ENCODE measurements at regions not wholly inside any gene's neighbourhood (a gene's known extent, or its start where the extent isn't known, plus 50 kb on each side); places are given as distances from the start of the nearest gene placed in this dataset.
"Not testable (repeated sequence)": the region's sequence is repeated elsewhere in the genome, so short reads cannot be mapped to it uniquely, and the experiment has no call there.

DNA sequence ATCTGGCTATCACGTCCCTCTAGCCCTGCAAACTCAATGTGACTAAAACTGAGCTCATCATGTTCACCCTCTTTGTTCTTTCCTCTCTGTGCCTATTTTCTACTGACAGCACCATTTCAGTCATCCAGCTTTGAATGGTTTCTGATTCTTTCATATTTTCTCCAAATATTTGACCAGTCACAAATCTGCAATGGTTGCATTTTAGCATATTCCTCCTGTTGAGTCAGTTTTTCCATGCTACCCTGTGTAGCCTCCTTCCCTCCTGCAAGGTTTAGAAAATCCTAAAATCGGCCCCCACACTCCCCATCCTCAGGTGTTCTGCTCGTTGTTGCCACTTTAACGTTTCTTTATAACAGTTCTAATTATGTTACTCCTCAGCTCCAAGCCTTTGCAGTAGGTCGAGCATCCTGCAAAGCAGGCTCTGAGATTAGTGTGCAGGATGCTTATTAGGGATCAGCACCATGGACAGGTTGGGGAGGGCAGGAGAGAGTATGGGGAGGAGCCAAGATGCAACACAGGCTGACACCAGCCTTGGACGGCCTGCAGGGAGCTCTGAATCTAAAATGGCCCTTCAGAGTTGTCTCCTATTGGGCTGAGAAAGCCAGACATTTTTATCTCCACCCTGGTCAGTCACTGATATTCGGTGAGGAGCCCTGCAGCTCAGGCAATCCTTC lies 531.0 kb upstream of the COBL start:
- no peak for DNase-seq (ENCODE audit: extremely low spot score)
- H3K4me1 ChIP-seq (ENCODE audit: insufficient read depth), result no peaks in the 10 kb centered on the region
- H3K4me3 ChIP-seq (ENCODE audit: low read depth, low read length), result no peak overlapping the region
- no peak overlapping the region for H3K27ac ChIP-seq (ENCODE audit: low read depth)
- WGBS, result 45% methylated on average over 7 of the region's 7 CpGs
- no peaks in the 10 kb centered on the region for H3K36me3 ChIP-seq (ENCODE audit: insufficient read depth)

DNA sequence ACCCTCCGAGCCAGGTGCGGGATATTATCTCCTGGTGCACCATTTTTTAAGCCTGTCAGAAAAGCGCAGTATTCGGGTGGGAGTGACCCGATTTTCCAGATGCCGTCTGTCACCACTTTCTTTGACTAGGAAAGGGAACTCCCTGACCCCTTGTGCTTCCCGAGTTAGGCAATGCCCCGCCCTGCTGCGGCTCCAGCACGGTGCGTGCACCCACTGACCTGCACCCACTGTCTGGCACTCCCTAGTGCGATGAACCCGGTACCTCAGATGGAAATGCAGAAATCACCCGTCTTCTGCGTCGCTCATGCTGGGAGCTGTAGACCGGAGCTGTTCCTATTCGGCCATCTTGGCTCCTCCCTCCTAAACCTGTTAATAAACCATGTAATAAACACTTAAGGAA lies 522.5 kb upstream of the COBL start:
- not testable (repeated sequence) for H3K36me3 ChIP-seq (ENCODE audit: insufficient read depth); H3K4me3 ChIP-seq (ENCODE audit: low read depth, low read length); DNase-seq (ENCODE audit: extremely low spot score); H3K27ac ChIP-seq (ENCODE audit: low read depth); H3K4me1 ChIP-seq (ENCODE audit: insufficient read depth)
- 94% methylated on average over 18 of the region's 18 CpGs for WGBS

DNA sequence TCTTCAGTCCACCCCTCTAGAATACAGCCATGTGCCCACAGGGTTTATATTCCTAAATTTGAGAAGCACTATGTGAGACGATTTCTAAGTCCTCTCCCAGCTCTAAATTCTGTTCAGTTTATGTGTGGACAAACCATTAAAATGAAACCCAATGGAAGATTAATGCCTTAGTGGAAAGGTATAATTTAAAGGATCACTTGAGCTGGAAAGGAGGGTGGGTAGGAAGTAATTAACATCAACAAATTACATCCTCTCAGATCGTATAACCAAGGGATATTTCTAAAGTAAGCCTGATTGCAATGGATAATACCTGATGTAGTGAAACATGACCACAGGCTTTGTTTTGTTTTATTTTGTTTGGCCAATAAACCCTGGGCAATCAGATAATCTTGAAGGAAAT lies 511.0 kb upstream of the COBL start:
- DNase-seq (ENCODE audit: extremely low spot score), result no peak
- no peak overlapping the region for H3K27ac ChIP-seq (ENCODE audit: low read depth)
- H3K4me1 ChIP-seq (ENCODE audit: insufficient read depth), result no peaks in the 10 kb centered on the region
- H3K36me3 ChIP-seq (ENCODE audit: insufficient read depth), result no peaks in the 10 kb centered on the region
- no peak overlapping the region for H3K4me3 ChIP-seq (ENCODE audit: low read depth, low read length)
- 45% methylated on average over 2 of the region's 2 CpGs for WGBS

DNA sequence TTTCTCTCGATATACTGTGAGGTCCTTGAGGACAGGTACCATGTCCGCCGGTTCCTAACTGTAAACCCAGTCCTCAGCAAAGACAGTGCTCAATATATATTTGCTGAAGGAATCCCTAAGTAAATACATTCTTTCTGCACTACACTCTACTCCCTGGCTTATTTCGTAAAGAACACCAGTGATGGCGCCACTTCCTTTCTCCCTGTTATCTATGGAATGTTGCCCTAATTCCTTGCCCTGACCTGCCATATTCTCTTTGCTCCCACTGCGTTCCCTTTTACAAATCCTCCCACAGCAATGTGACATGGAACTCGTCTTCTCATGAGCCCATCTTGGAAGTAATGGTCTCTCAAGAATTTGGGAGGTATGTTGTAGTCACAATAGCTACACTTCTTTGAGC lies 507.4 kb upstream of the COBL start:
- no peaks in the 10 kb centered on the region for H3K4me1 ChIP-seq (ENCODE audit: insufficient read depth)
- H3K4me3 ChIP-seq (ENCODE audit: low read depth, low read length), result no peak overlapping the region
- 86% methylated on average over 7 of the region's 7 CpGs for WGBS
- no peak overlapping the region for H3K27ac ChIP-seq (ENCODE audit: low read depth)
- DNase-seq (ENCODE audit: extremely low spot score), result no peak
- H3K36me3 ChIP-seq (ENCODE audit: insufficient read depth), result no peaks in the 10 kb centered on the region

DNA sequence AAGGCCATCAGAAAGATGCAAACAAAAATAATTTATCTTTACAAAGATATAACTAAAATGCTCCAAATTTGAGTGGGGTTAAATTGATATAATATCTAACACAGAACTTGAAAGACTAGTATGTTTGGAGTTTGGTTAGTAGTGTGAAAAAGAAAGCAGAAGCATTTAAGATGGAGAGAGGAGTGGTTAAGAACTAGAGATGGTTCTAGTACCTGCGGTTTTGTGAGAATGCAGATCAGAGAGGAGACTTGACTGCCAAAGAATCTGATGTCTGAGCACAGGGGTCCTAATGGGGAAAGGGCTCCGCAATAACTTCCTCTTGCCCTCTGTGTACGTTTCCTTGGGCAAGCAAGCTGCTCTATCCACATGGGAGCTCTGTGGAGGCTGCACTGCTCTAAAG lies 506.8 kb upstream of the COBL start:
- Histone ChIP-seq H3K27ac (ENCODE audit: low read depth) (no peak overlapping the region), H3K4me1 (ENCODE audit: insufficient read depth) (no peaks in the 10 kb centered on the region), H3K36me3 (ENCODE audit: insufficient read depth) (no peaks in the 10 kb centered on the region), H3K4me3 (ENCODE audit: low read depth, low read length) (no peak overlapping the region)
- WGBS, result 84% methylated on average over 3 of the region's 3 CpGs
- DNase-seq (ENCODE audit: extremely low spot score), result no peak

DNA sequence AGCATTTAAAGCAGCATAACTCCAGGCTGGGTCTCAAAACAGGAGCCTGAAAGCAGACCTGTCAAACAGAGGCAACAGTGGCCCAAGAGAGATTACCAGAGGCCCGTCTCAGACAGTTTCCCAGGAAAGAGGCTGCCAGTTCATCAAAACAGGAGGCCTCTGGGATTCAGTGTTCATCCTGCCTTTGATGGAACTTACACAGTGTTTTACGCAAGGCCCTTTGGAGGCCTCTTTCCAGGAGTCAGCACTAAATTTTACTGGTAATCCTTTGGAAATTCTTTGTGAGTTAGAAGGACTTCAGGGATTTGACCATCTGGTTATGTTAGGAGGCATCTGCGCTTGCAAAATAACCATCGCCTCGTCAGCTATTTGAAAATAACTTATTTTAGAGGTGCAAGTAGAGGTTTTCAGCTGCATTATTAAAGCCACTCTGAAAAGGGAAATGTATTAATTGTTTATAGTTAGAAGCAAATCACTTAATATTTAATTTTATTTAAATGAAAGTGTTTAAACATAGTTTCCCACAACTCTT lies 501.2 kb upstream of the COBL start:
- no peak overlapping the region for H3K27ac ChIP-seq (ENCODE audit: low read depth)
- no peak overlapping the region for H3K4me3 ChIP-seq (ENCODE audit: low read depth, low read length)
- 51% methylated on average over 5 of the region's 5 CpGs for WGBS
- H3K4me1 ChIP-seq (ENCODE audit: insufficient read depth), result no peaks in the 10 kb centered on the region
- no peak for DNase-seq (ENCODE audit: extremely low spot score)
- H3K36me3 ChIP-seq (ENCODE audit: insufficient read depth), result no peaks in the 10 kb centered on the region

DNA sequence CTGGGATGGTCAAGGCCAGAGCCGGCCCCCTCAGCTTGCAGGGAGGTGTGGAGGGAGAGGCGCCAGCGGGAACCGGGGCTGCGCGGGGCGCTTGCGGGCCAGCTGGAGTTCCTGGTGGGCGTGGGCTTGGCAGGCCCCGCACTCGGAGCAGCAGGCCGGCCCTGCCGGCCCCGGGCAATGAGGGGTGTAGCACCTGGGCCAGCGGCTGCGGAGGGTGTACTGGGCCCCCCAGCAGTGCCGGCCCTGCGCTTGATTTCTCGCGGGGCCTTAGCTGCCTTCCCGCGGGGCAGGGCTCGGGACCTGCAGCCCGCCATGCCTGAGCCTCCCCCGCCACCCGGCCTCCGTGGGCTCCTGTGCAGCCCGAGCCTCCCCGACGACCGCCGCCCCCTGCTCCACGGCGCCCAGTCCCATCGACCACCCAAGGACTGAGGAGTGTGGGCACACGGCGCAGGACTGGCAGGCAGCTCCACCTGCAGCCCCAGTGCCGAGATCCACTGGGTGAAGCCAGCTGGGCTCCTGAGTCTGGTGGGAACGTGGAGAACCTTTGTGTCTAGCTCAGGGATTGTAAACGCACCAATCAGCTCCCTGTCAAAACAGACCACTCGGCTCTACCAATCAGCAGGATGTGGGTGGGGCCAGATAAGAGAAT lies 489.3 kb upstream of the COBL start:
- WGBS, result 93% methylated on average over 41 of the region's 41 CpGs
- H3K4me1 ChIP-seq (ENCODE audit: insufficient read depth); H3K27ac ChIP-seq (ENCODE audit: low read depth); H3K4me3 ChIP-seq (ENCODE audit: low read depth, low read length); DNase-seq (ENCODE audit: extremely low spot score); H3K36me3 ChIP-seq (ENCODE audit: insufficient read depth): not testable (repeated sequence)

DNA sequence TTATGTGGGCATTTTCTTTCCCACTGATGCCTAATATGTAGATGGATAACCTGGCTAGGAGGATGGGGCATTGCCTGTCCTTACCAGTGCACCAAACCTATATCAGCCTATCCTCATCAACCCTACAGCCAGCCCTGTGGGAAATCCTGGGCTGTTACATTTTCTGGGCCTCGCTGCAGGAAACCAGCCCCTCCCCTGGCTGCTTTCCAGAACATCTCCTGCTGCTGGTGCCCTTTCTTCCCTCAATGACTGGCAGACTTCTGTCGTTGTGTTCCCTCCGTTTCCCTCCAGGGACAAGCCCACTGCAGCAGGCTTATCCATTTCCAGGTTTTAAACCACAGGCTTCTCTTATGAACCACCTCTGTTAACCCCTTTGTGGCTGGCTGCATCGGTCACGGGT lies 486.1 kb upstream of the COBL start:
- no peak for DNase-seq (ENCODE audit: extremely low spot score)
- 50% methylated on average over 5 of the region's 5 CpGs for WGBS
- no peaks in the 10 kb centered on the region for H3K36me3 ChIP-seq (ENCODE audit: insufficient read depth)
- H3K27ac ChIP-seq (ENCODE audit: low read depth), result no peak overlapping the region
- no peak overlapping the region for H3K4me3 ChIP-seq (ENCODE audit: low read depth, low read length)
- no peaks in the 10 kb centered on the region for H3K4me1 ChIP-seq (ENCODE audit: insufficient read depth)

DNA sequence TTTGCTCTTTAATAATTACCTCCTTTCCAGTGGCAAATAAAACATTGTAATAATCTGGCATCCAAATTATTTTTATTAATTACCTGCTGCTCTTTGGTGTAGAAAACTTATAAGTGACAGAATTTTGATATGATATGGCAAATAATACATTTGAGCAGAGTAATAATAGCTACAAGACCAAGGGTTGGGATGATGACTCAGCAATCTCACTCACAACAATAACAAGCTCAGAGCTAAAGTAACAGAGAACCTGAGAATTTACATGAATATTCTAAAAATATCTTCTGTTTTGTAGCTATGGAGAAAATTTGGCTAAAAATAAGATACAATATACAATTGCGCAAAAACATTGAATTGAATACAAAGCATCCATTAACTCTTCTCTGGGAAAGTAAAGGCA lies 480.8 kb upstream of the COBL start:
- H3K4me1 ChIP-seq (ENCODE audit: insufficient read depth), result no peaks in the 10 kb centered on the region
- no peak overlapping the region for H3K4me3 ChIP-seq (ENCODE audit: low read depth, low read length)
- H3K27ac ChIP-seq (ENCODE audit: low read depth), result no peak overlapping the region
- no peak for DNase-seq (ENCODE audit: extremely low spot score)
- no peaks in the 10 kb centered on the region for H3K36me3 ChIP-seq (ENCODE audit: insufficient read depth)
- WGBS, result 76% methylated on average over 1 of the region's 1 CpG

DNA sequence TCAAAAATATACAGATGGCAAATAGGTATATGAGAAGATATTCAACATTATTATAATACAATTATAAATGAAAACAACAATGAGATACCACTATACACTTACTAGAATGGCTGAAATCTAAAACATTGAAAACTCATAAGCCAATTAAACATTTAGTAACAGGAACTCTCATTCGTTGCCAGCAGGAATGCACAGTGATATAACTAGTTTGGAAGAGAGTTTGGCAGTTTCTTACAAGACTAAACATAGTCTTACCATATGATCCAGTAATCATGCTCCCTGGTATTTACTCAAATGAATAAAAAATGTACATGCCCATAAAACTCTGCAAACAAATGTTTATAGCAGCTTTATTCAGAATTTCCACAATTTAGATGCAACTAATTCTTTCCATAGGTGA lies 476.2 kb upstream of the COBL start:
- 38% methylated on average over 1 of the region's 1 CpG for WGBS
- H3K4me3 ChIP-seq (ENCODE audit: low read depth, low read length), result no peak overlapping the region
- H3K4me1 ChIP-seq (ENCODE audit: insufficient read depth), result no peaks in the 10 kb centered on the region
- DNase-seq (ENCODE audit: extremely low spot score), result no peak
- H3K36me3 ChIP-seq (ENCODE audit: insufficient read depth), result no peaks in the 10 kb centered on the region
- no peak overlapping the region for H3K27ac ChIP-seq (ENCODE audit: low read depth)

DNA sequence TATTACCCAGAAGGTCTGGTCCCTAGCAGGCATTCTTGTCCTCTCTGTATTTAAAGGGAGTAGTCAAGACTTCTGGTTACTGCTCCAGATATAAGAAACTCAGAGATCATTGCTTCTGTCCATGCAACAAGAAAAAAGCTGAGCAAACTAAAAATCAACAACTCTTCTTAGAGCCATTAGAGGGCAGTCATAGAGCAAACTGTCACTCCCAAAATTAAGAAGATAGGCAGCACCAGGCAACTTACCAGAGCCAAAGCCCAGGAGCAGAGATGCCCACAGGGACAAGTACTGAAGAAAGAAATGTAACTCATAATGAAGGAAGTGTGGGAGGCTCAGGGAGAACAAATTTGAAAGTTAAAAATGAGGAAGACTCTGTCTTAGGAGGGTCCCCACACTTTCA lies 472.9 kb upstream of the COBL start:
- Histone ChIP-seq H3K4me3 (ENCODE audit: low read depth, low read length) (no peak overlapping the region), H3K27ac (ENCODE audit: low read depth) (no peak overlapping the region), H3K4me1 (ENCODE audit: insufficient read depth) (no peaks in the 10 kb centered on the region), H3K36me3 (ENCODE audit: insufficient read depth) (no peaks in the 10 kb centered on the region)
- DNase-seq (ENCODE audit: extremely low spot score), result no peak

DNA sequence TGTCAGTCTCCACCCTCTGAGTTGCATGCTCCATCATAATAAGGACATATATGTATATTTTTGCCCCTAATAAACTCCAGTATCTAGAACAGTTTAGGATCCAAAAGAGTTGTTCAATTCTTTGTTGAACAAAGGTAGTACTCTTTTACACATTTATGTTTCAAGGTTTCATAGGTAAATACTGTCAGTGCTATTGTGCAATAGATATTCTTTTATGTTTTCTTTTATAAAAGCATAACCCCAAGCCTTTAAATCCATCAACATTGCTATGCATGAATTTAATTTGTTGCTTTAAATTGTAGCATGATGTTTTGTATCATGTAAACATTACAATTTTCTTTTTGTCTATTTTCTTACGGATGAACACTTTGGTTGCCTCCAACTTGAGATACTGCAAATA lies 469.7 kb upstream of the COBL start:
- H3K4me1 ChIP-seq (ENCODE audit: insufficient read depth), result no peaks in the 10 kb centered on the region
- WGBS, result 73% methylated on average over 1 of the region's 1 CpG
- H3K4me3 ChIP-seq (ENCODE audit: low read depth, low read length), result no peak overlapping the region
- no peaks in the 10 kb centered on the region for H3K36me3 ChIP-seq (ENCODE audit: insufficient read depth)
- DNase-seq (ENCODE audit: extremely low spot score), result no peak
- H3K27ac ChIP-seq (ENCODE audit: low read depth), result no peak overlapping the region

DNA sequence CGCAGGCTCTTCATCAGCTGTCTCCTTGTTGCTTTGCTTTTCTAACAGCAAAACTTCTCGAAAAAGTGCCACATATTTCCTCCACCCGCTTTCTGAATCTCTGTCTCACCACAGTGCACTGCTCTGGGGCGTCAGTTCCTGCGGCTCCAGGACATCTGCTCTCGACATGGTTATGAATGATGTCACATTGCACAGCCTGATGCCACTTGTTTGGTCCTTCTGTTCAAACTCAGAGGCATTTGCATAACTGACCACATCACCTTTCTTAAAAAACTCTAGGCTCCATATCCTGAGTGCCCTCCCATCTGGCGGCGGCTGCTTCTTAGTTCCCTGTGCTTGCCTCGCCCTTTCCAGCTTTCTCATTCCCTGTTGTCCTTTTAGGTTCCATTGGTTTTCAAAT lies 469.3 kb upstream of the COBL start:
- WGBS, result 90% methylated on average over 9 of the region's 9 CpGs
- H3K27ac ChIP-seq (ENCODE audit: low read depth), result no peak overlapping the region
- no peaks in the 10 kb centered on the region for H3K36me3 ChIP-seq (ENCODE audit: insufficient read depth)
- no peak overlapping the region for H3K4me3 ChIP-seq (ENCODE audit: low read depth, low read length)
- DNase-seq (ENCODE audit: extremely low spot score), result no peak
- no peaks in the 10 kb centered on the region for H3K4me1 ChIP-seq (ENCODE audit: insufficient read depth)

DNA sequence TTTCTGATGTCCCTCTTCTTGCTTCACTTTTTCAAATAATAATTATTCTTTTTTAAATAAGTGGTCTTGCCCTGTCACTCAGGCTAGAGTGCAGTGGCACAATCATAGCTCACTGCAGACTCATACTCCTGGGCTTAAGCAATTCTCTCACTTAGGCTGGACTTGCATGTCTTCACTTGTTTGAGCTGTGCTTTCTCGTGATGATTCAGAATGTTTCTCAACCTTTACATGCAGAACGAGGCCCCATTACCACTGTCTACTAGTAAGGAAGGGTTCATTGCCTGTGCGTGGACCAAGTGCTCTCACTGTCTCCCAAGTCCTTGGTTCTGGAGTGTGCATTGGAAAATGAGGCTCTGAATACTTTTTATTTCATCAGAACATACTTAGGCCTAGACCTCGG lies 468.6 kb upstream of the COBL start:
- WGBS, result 83% methylated on average over 4 of the region's 4 CpGs
- no peak for DNase-seq (ENCODE audit: extremely low spot score)
- H3K27ac ChIP-seq (ENCODE audit: low read depth), result no peak overlapping the region
- no peaks in the 10 kb centered on the region for H3K4me1 ChIP-seq (ENCODE audit: insufficient read depth)
- H3K4me3 ChIP-seq (ENCODE audit: low read depth, low read length), result no peak overlapping the region
- no peaks in the 10 kb centered on the region for H3K36me3 ChIP-seq (ENCODE audit: insufficient read depth)

Measured in urinary bladder (tissue), 3 donors.